Smooth muscle cell (in vitro differentiated cells): ENCODE measurements at regions not wholly inside any gene's neighbourhood (a gene's known extent, or its start where the extent isn't known, plus 50 kb on each side); places are given as distances from the start of the nearest gene placed in this dataset.

Experiments used
- DNase-seq: peaks from one replicate; lab custom pipeline; 2025; ENCODE audit not compliant: unreplicated experiment; lab: John Stamatoyannopoulos, UW
- H2AFZ ChIP-seq: fragments of 200-600 bp; sonication (generic); 2 replicates; pipeline ENCODE4 v1.6.0; 2016; ENCODE audit warnings: antibody characterized with exemption, low read depth, mild to moderate bottlenecking
- H3F3A ChIP-seq: fragments of 200-600 bp; sonication (generic); 2 replicates; pipeline ENCODE4 v1.6.0; 2017; ENCODE audit warnings: antibody characterized with exemption, low read depth
- H3K27ac ChIP-seq: fragments of 200-600 bp; sonication (generic); 2 replicates; pipeline ENCODE4 v1.5.1; 2016; ENCODE audit warnings: low read depth, mild to moderate bottlenecking
- H3K27me3 ChIP-seq: fragments of 200-600 bp; sonication (generic); 2 replicates; pipeline ENCODE4 v1.6.1; 2016; ENCODE audit warnings: low read depth, mild to moderate bottlenecking
- H3K36me3 ChIP-seq: fragments of 200-600 bp; sonication (generic); 2 replicates; pipeline ENCODE4 v1.5.1; 2016; ENCODE audit warnings: low read depth
- H3K4me1 ChIP-seq: fragments of 200-600 bp; sonication (generic); 2 replicates; pipeline ENCODE4 v1.5.1; 2016; ENCODE audit warnings: low read depth
- H3K4me2 ChIP-seq: fragments of 200-600 bp; sonication (generic); 2 replicates; pipeline ENCODE4 v1.6.0; 2016; ENCODE audit warnings: mild to moderate bottlenecking
- H3K4me3 ChIP-seq: fragments of 200-600 bp; sonication (generic); 2 replicates; pipeline ENCODE4 v1.5.1; 2016; ENCODE audit warnings: mild to moderate bottlenecking
- H3K79me2 ChIP-seq: fragments of 200-600 bp; sonication (generic); 2 replicates; pipeline ENCODE4 v1.6.0; 2016; ENCODE audit warnings: low read depth, mild to moderate bottlenecking
- H3K9ac ChIP-seq: fragments of 200-600 bp; sonication (generic); 2 replicates; pipeline ENCODE4 v1.6.0; 2016; ENCODE audit warnings: low read depth
- H3K9me3 ChIP-seq: fragments of 200-600 bp; sonication (generic); replicated peaks from 2 replicates; pipeline ENCODE4 v1.5.1; 2016; ENCODE audit warnings: low read depth
- H4K20me1 ChIP-seq: fragments of 200-600 bp; sonication (generic); 2 replicates; pipeline ENCODE4 v1.6.0; 2016; ENCODE audit warnings: low read depth
- WGBS: methylation state at CpG from one replicate; pipeline ENCODE4 v1.1.7; 2016; ENCODE audit warnings: low lambda C conversion rate; 5-methylcytosine and 5-hydroxymethylcytosine counted together
- TF ChIP-seq, protein P1 (sequence below): fragments of 200-600 bp; sonication (generic); IDR thresholded peaks from 2 replicates; pipeline ENCODE4 v1.5.1; 2017; ENCODE audit warnings: borderline replicate concordance, mild to moderate bottlenecking, antibody characterized with exemption; ENCODE audit not compliant: insufficient read depth, poor library complexity, severe bottlenecking

DNA sequence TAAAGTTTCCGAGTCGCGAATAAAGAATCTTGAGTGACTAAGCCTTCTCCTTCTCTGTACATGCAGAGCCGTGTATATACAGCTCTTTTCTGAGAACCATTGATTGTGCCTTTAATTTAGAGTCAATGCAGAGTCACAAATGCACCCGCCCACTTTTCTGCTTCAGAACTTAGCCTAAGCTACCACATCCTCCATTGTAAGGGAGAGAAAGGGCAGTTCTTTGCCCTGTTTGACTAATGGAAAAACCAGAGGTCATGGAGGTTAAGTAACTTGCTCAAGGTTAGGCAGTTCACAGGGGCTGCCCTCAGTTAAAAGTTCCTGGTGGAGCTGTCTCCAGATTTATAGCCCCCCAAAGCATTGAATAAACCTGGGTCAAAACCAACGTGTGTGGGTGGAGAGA lies 139.6 kb downstream of the TOMM20 start:
- H3K27ac ChIP-seq = peak overlapping the region; percentile 96
- 74% methylated on average over 6 of the region's 6 CpGs for WGBS
- DNase-seq = no peak

DNA sequence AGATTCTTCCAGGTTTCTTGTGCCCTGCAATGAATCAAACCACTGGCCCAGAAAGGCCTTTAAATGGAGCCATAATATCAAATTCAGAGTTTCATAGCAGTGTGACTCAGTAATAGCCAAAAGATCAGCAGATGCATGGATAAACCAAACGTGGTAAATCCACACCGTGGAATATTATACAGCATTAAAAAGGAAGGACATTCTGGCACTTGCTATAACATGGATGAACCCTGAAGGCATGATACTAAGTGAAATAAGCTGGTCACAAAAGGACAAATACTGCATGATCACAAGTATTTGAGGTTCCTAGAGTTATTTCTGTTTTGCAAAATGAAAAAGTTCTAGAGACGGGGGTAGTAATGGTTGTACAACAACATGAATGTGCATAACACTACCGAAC lies 140.1 kb downstream of the TOMM20 start:
- Histone ChIP-seq H4K20me1 (no peaks in the 10 kb centered on the region), H3K9ac (peak overlapping the region; percentile 69), H3K4me1 (peaks cover 32% of the 10 kb centered on the region), H3K4me3 (no peak overlapping the region), H3K27ac (peak overlapping the region; percentile 96), H3K79me2 (no peaks in the 10 kb centered on the region), H3K4me2 (no peak overlapping the region), H3K27me3 (no peaks in the 10 kb centered on the region), H3K36me3 (no peaks in the 10 kb centered on the region), H3F3A (peaks cover 25% of the 10 kb centered on the region), H2AFZ (no peak overlapping the region), H3K9me3 (no peaks in the 10 kb centered on the region)
- DNase-seq = no peak
- 95% methylated on average over 4 of the region's 4 CpGs for WGBS
- TF ChIP-seq, protein P1, sequence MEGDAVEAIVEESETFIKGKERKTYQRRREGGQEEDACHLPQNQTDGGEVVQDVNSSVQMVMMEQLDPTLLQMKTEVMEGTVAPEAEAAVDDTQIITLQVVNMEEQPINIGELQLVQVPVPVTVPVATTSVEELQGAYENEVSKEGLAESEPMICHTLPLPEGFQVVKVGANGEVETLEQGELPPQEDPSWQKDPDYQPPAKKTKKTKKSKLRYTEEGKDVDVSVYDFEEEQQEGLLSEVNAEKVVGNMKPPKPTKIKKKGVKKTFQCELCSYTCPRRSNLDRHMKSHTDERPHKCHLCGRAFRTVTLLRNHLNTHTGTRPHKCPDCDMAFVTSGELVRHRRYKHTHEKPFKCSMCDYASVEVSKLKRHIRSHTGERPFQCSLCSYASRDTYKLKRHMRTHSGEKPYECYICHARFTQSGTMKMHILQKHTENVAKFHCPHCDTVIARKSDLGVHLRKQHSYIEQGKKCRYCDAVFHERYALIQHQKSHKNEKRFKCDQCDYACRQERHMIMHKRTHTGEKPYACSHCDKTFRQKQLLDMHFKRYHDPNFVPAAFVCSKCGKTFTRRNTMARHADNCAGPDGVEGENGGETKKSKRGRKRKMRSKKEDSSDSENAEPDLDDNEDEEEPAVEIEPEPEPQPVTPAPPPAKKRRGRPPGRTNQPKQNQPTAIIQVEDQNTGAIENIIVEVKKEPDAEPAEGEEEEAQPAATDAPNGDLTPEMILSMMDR = no peak

More for the DNA sequence above, 139.6 kb downstream of the TOMM20 start:
- H3K4me1 ChIP-seq = peaks cover 32% of the 10 kb centered on the region
- no peak overlapping the region for H3K9ac ChIP-seq
- H3K4me2 ChIP-seq = no peak overlapping the region
- no peaks in the 10 kb centered on the region for H3K27me3 ChIP-seq
- peak overlapping the region; percentile 20 for H2AFZ ChIP-seq
- H3K36me3 ChIP-seq = no peaks in the 10 kb centered on the region
- H4K20me1 ChIP-seq = no peaks in the 10 kb centered on the region
- H3K79me2 ChIP-seq = no peaks in the 10 kb centered on the region
- TF ChIP-seq, protein P1 = no peak
- peaks cover 25% of the 10 kb centered on the region for H3F3A ChIP-seq
- no peaks in the 10 kb centered on the region for H3K9me3 ChIP-seq
- H3K4me3 ChIP-seq = no peak overlapping the region

DNA sequence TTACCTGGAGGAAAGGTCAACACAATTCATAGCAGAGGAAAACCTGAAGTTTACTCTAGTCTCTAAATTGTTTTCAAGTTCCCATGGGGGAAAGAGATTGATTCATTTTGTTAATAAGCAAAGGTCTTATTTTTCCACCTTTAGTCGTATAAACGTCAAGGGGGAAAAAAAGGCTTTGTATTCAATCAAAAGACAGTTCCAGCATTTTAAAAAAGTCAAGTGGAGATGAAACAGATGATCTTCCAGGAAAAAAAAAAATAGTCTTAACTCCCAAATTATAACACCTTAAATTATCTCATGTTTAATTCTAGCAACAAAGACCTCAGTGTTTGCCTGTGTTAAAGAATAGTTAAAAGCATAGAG lies 140.5 kb downstream of the TOMM20 start:
- no peaks in the 10 kb centered on the region for H3K27me3 ChIP-seq
- H3K9ac ChIP-seq = peak overlapping the region; percentile 69
- no peaks in the 10 kb centered on the region for H3K36me3 ChIP-seq
- WGBS = 69% methylated on average over 2 of the region's 2 CpGs
- peaks cover 25% of the 10 kb centered on the region for H3F3A ChIP-seq
- no peaks in the 10 kb centered on the region for H3K79me2 ChIP-seq
- peak overlapping the region; percentile 96 for H3K27ac ChIP-seq
- H4K20me1 ChIP-seq = no peaks in the 10 kb centered on the region
- H3K4me1 ChIP-seq = peaks cover 32% of the 10 kb centered on the region
- TF ChIP-seq, protein P1 = no peak
- H3K4me3 ChIP-seq = no peak overlapping the region
- peak overlapping the region; percentile 15 for H3K4me2 ChIP-seq
- no peak overlapping the region for H2AFZ ChIP-seq
- no peaks in the 10 kb centered on the region for H3K9me3 ChIP-seq
- DNase-seq = no peak

DNA sequence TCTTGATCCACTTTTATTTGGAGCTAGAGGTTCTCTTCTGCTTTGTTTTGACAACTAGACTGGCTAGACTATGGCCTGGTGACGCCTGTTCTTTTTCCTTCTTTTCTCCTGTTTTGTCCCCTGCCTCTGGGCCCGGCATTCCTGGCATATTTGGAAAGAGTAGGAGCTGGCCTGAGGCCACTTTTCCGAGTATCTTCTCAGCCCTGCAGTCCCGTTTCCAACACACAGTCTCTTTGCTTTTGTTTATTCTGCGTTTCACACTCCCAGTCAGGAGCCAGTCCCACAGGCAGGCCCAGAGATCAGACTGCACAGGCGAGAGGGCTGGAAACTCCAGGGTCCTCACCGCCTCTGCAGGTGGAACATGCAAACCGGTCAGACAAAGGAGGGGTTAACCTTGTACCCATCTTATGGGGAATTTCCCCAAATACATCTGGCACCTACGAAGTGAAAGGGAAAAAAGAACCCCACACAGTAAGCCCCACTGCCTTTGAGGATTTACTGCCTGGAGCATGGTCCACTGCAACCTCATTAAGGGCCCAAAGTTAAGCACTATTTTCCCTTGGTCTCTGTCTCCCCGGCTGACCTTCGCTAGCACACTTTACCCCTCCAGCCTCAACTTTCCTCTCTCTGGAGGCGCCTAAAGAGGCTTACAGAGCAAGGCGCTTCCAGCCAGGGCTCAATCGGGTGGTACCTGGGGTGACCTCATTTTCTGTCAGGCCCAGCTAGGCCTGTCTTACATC lies 141.1 kb downstream of the TOMM20 start:
- TF ChIP-seq, protein P1 = no peak
- DNase-seq = no peak
- H3K4me2 ChIP-seq = peak overlapping the region; percentile 40
- H2AFZ ChIP-seq = peak overlapping the region; percentile 6
- peaks cover 25% of the 10 kb centered on the region for H3F3A ChIP-seq
- 24% methylated on average over 14 of the region's 14 CpGs for WGBS
- H3K79me2 ChIP-seq = no peaks in the 10 kb centered on the region
- H3K36me3 ChIP-seq = no peaks in the 10 kb centered on the region
- peak overlapping the region; percentile 96 for H3K27ac ChIP-seq
- H3K4me3 ChIP-seq = no peak overlapping the region
- no peaks in the 10 kb centered on the region for H3K27me3 ChIP-seq
- no peaks in the 10 kb centered on the region for H4K20me1 ChIP-seq
- H3K9ac ChIP-seq = peak overlapping the region; percentile 69
- H3K9me3 ChIP-seq = no peaks in the 10 kb centered on the region
- peaks cover 32% of the 10 kb centered on the region for H3K4me1 ChIP-seq
